ENCODE measurements at regions not wholly inside any gene's neighbourhood (a gene's known extent, or its start where the extent isn't known, plus 50 kb on each side); places are given as distances from the start of the nearest gene placed in this dataset.
"Not testable (repeated sequence)": the region's sequence is repeated elsewhere in the genome, so short reads cannot be mapped to it uniquely, and the experiment has no call there.

DNA sequence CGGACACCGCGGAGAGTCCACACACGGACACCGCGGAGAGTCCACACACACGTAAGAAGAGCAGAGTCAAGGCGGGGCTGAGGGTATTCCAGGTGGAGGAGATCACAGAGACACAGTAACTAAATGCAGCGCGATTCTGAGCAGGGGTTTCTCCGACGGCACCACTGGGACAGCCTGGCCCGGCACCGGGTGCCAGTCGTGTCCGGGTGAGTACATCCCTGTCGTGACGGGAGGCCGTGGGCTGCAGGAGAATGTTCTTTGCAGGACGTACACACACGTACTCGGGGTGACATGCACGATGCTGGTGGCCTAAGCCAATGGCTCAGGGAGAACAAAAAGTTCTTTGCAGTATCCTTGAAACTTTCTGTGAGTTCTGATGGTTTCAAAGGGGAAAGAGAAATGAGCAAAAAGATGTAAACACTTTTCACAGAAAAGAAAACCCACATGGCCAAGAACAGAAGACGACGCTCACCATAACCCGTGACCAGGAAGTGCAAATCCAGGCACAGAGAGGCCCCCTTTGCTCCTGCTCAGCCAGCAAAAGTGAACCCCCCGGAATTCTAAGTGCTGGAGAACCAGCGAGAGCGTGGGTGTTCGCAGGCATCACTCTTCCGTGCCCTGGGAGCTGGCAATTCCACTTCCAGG is 53.7 kb upstream of the METRNL start:
- DNase-seq (no peak), ATAC-seq (no peak)
- H3K36me3 ChIP-seq, result peaks cover 6% of the 10 kb centered on the region
- no peaks in the 10 kb centered on the region for H3K4me1 ChIP-seq
- intact Hi-C loops (cut with DNase I), result no loop called here
- TF ChIP-seq, protein P1, sequence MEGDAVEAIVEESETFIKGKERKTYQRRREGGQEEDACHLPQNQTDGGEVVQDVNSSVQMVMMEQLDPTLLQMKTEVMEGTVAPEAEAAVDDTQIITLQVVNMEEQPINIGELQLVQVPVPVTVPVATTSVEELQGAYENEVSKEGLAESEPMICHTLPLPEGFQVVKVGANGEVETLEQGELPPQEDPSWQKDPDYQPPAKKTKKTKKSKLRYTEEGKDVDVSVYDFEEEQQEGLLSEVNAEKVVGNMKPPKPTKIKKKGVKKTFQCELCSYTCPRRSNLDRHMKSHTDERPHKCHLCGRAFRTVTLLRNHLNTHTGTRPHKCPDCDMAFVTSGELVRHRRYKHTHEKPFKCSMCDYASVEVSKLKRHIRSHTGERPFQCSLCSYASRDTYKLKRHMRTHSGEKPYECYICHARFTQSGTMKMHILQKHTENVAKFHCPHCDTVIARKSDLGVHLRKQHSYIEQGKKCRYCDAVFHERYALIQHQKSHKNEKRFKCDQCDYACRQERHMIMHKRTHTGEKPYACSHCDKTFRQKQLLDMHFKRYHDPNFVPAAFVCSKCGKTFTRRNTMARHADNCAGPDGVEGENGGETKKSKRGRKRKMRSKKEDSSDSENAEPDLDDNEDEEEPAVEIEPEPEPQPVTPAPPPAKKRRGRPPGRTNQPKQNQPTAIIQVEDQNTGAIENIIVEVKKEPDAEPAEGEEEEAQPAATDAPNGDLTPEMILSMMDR (IDR thresholded peaks at IDR 0.05), result no peak
- H3K9me3 ChIP-seq, result no peaks in the 10 kb centered on the region
- no peak overlapping the region for H3K27ac ChIP-seq
- H3K27me3 ChIP-seq (ENCODE audit: low read depth), result no peaks in the 10 kb centered on the region
- H3K4me3 ChIP-seq, result no peak overlapping the region

DNA sequence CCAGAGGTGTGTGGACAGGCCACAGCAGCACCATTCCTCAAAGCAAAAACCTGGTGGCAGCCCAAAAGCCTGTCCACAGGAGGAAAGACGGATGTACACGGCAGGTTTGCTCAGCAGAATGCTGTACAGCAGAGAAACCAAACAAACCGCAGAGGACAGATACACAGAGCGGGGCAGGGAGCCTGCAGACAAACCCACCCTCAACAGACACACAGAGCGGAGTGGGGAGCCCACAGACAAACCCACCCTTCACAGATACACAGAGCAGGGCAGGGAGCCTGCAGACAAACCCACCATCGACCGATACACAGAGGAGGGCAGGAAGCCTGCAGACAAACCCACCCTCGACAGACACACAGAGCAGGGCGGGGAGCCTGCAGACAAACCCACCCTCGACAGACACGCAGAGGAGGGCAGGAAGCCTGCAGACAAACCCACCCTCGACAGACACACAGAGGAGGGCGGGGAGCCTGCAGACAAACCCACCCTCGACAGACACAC is 53.0 kb upstream of the METRNL start:
- H3K9me3 ChIP-seq, result no peaks in the 10 kb centered on the region
- H3K4me1 ChIP-seq, result no peaks in the 10 kb centered on the region
- DNase-seq (no peak), ATAC-seq (no peak)
- intact Hi-C loops (cut with DNase I), result no loop called here
- no peak overlapping the region for H3K27ac ChIP-seq
- peaks cover 6% of the 10 kb centered on the region for H3K36me3 ChIP-seq
- no peak overlapping the region for H3K4me3 ChIP-seq
- H3K27me3 ChIP-seq (ENCODE audit: low read depth), result no peaks in the 10 kb centered on the region
- TF ChIP-seq, protein P1 (IDR thresholded peaks at IDR 0.05), result no peak

DNA sequence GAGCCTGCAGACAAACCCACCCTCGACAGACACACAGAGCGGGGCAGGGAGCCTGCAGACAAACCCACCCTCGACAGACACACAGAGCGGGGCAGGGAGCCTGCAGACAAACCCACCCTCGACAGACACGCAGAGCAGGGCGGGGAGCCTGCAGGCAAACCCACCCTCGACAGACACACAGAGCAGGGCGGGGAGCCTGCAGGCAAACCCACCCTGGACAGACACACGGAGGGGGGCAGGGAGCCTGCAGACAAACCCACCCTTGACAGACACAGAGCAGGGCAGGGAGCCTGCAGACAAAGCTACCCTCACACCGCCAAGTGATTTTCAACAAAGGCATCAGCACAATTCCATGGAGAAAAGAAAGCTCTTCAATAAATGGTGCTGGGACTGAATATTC is 52.5 kb upstream of the METRNL start:
- H3K27me3 ChIP-seq (ENCODE audit: low read depth); ATAC-seq; H3K4me3 ChIP-seq; DNase-seq; H3K9me3 ChIP-seq; H3K27ac ChIP-seq; H3K4me1 ChIP-seq; intact Hi-C loops (cut with DNase I); H3K36me3 ChIP-seq: not testable (repeated sequence)

DNA sequence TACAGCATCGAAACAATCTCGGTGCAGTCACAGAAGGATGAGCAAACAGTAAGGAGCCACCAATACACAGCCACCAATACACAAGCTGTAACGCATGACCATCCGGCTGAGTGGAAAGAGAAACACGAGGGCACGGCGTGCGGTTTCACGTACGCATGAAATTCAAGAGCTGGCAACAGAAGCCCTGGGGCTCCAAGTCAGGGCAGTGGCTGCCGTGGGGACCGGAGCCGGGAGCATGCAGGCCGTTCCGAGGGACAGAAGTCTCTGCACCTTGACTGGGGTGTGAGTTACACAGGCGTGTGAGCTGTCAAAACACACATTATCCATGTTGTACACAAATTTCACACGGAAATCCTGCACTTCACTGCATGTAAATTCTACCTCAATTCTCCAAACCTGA is 50.6 kb upstream of the METRNL start:
- Histone ChIP-seq H3K9me3 (no peaks in the 10 kb centered on the region), H3K4me1 (no peaks in the 10 kb centered on the region), H3K4me3 (no peak overlapping the region), H3K36me3 (peaks cover 5% of the 10 kb centered on the region), H3K27me3 (ENCODE audit: low read depth) (no peaks in the 10 kb centered on the region), H3K27ac (no peak overlapping the region)
- TF ChIP-seq, protein P1 (IDR thresholded peaks at IDR 0.05), result no peak
- ATAC-seq, result no peak
- no peak for DNase-seq
- intact Hi-C loops (cut with DNase I), result no loop called here

DNA sequence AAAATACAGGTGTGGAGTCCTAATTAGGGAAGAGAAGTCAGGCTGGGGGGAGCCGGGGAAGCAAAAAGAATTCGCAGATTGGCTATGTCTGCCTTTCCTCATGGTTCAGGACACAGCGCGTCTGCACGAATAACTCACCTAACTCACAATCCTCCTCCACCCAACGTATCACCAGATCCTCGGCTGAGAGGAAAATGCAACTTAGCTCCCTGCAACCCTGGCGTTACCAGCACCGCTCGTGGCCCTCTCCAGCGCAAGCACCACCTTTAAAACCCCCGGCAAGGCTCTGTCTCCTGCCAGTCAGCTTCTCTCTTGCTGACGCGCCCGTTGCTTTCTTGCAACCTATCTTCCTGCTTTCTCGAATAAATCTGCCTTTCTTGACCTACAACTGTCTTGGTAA is 49.8 kb upstream of the METRNL start:
- Histone ChIP-seq H3K4me1 (no peaks in the 10 kb centered on the region), H3K27me3 (ENCODE audit: low read depth) (no peaks in the 10 kb centered on the region), H3K27ac (no peak overlapping the region), H3K9me3 (no peaks in the 10 kb centered on the region), H3K4me3 (no peak overlapping the region), H3K36me3 (no peaks in the 10 kb centered on the region)
- TF ChIP-seq, protein P1 (IDR thresholded peaks at IDR 0.05), result no peak
- intact Hi-C loops (cut with DNase I), result no loop called here
- DNase-seq, result no peak
- ATAC-seq, result no peak
